Stimulated activated memory B cell treated with anti-CD40 and anti-IgM and Interleukin-4, amounts not matched to agents 10 μg/mL and 1 μg/mL and 100 μg/mL, for 72 hours (primary cell): ENCODE measurements at regions not wholly inside any gene's neighbourhood (a gene's known extent, or its start where the extent isn't known, plus 50 kb on each side); places are given as distances from the start of the nearest gene placed in this dataset.

ENCODE experiments used
- ATAC-seq: fragments of 150-1000 bp; cut with Tn5 transposase; 2 replicates; pipeline ENCODE4 v1.10.0; 2021
- H3K27ac Mint-ChIP-seq: one replicate; pipeline ENCODE4 v1.8.0; 2022; ENCODE audit warnings: mild to moderate bottlenecking, mixed read lengths
- H3K27me3 Mint-ChIP-seq: one replicate; pipeline ENCODE4 v1.8.0; 2022; ENCODE audit warnings: mixed read lengths
- H3K36me3 Mint-ChIP-seq: one replicate; pipeline ENCODE4 v1.8.0; 2022; ENCODE audit warnings: mixed read lengths
- H3K4me1 Mint-ChIP-seq: one replicate; pipeline ENCODE4 v1.8.0; 2022; ENCODE audit warnings: mixed read lengths
- H3K4me3 Mint-ChIP-seq: one replicate; pipeline ENCODE4 v1.8.0; 2022; ENCODE audit warnings: mild to moderate bottlenecking, moderate library complexity, mixed read lengths
- H3K9me3 Mint-ChIP-seq: one replicate; pipeline ENCODE4 v1.8.0; 2022; ENCODE audit warnings: mixed read lengths

DNA sequence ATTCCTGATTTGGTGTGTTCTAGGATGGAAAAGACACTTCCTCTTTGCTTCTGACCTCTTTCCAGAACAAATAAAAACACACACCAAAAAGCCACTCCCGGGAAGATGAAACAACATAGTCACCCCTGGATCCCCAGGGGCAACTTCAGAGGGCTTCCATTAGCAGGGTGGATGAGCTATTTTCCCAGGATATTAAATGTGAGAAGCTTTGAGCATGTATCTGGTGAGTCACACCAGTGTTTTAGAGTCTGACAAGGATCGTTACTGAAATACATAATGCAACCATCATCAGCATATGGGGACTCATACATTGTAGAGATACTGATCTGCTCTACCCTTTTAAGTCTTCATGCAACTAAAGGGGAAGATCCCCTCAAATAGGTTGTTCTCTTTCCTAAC, 115.5 kb upstream of the ZNF438 start:
- Mint-ChIP-seq H3K27ac (no peak overlapping the region), H3K27me3 (peaks cover 14% of the 10 kb centered on the region), H3K9me3 (no peaks in the 10 kb centered on the region), H3K4me1 (no peaks in the 10 kb centered on the region), H3K4me3 (no peak overlapping the region), H3K36me3 (no peaks in the 10 kb centered on the region)
- ATAC-seq = no peak

GRCh38 chr10:31148951-31149350, 117.3 kb upstream of the ZNF438 start:
- Mint-ChIP-seq H3K27me3 (peaks cover 14% of the 10 kb centered on the region), H3K4me1 (no peaks in the 10 kb centered on the region), H3K27ac (no peak overlapping the region), H3K4me3 (no peak overlapping the region), H3K9me3 (peaks cover 1% of the 10 kb centered on the region), H3K36me3 (no peaks in the 10 kb centered on the region)
- ATAC-seq = no peak

GRCh38 chr10:31149835-31150512, 118.3 kb upstream of the ZNF438 start:
- Mint-ChIP-seq H3K4me3 (no peak overlapping the region), H3K9me3 (peaks cover 3% of the 10 kb centered on the region), H3K27me3 (peaks cover 14% of the 10 kb centered on the region), H3K4me1 (no peaks in the 10 kb centered on the region), H3K27ac (no peak overlapping the region), H3K36me3 (no peaks in the 10 kb centered on the region)
- ATAC-seq = no peak

- Mint-ChIP-seq H3K4me1 (no peaks in the 10 kb centered on the region), H3K27ac (no peak overlapping the region), H3K36me3 (no peaks in the 10 kb centered on the region)
Observed at GRCh38 chr10:31151301-31151700, 119.6 kb upstream of the ZNF438 start.

GRCh38 chr10:31152421-31153135, 120.9 kb upstream of the ZNF438 start:
- Mint-ChIP-seq H3K9me3 (peaks cover 3% of the 10 kb centered on the region), H3K4me1 (no peaks in the 10 kb centered on the region), H3K4me3 (no peak overlapping the region), H3K27ac (no peak overlapping the region), H3K36me3 (no peaks in the 10 kb centered on the region), H3K27me3 (no peaks in the 10 kb centered on the region)
- no peak for ATAC-seq

More at GRCh38 chr10:31151301-31151700, 119.6 kb upstream of the ZNF438 start:
- H3K27me3 Mint-ChIP-seq = peaks cover 5% of the 10 kb centered on the region
- peaks cover 3% of the 10 kb centered on the region for H3K9me3 Mint-ChIP-seq
- no peak for ATAC-seq
- H3K4me3 Mint-ChIP-seq = no peak overlapping the region

DNA sequence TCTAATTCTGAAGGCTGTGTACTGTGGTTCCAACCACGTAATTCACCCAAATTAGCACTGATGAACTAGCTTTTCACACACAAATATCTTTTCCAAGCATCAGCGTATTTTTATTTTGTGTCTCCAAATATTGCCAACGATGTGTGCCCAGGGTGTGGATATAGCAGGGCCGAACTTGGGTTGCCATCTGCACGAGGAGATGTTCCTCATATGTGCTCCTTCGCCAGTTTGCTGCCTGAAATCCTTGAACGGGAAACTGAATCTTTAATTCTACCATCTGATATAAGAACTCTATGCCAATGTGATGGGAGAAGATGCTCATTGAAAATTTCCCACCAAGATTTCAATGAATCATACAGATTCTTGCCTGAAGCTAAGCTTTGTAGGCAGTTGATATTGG, 121.5 kb upstream of the ZNF438 start:
- no peak overlapping the region for H3K27ac Mint-ChIP-seq
- no peak overlapping the region for H3K4me3 Mint-ChIP-seq
- no peak for ATAC-seq
- no peaks in the 10 kb centered on the region for H3K27me3 Mint-ChIP-seq
- H3K4me1 Mint-ChIP-seq = no peaks in the 10 kb centered on the region
- peaks cover 3% of the 10 kb centered on the region for H3K9me3 Mint-ChIP-seq
- no peaks in the 10 kb centered on the region for H3K36me3 Mint-ChIP-seq

- H3K4me1 Mint-ChIP-seq = no peaks in the 10 kb centered on the region
- peaks cover 3% of the 10 kb centered on the region for H3K9me3 Mint-ChIP-seq
- no peak for ATAC-seq
- H3K27me3 Mint-ChIP-seq = no peaks in the 10 kb centered on the region
- no peak overlapping the region for H3K4me3 Mint-ChIP-seq
- H3K27ac Mint-ChIP-seq = no peak overlapping the region
- H3K36me3 Mint-ChIP-seq = no peaks in the 10 kb centered on the region
Observed at GRCh38 chr10:31153692-31154091, 122.0 kb upstream of the ZNF438 start.

DNA sequence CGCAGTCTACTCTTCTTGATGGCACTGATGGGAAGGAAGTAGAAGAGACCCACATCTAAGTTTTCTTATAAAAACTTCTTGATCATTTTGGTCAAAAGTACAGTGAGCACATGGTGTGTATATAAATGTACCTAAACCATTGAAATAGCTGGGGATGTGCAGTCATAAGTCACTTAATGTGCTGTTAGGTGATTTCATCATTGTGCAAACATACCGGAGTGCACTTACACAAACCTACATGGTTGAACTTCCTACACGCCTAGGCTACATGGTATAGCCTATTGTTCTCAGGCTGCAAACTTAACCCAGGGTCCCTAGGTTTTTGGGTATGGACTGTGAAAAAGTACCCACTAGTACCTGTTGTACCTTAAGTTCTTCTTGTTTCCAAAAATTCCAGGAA, 123.3 kb upstream of the ZNF438 start:
- Mint-ChIP-seq H3K36me3 (no peaks in the 10 kb centered on the region), H3K27me3 (no peaks in the 10 kb centered on the region), H3K4me3 (no peak overlapping the region), H3K27ac (no peak overlapping the region), H3K4me1 (no peaks in the 10 kb centered on the region), H3K9me3 (peaks cover 3% of the 10 kb centered on the region)
- no peak for ATAC-seq

GRCh38 chr10:31157123-31158010, 125.7 kb upstream of the ZNF438 start:
- H3K9me3 Mint-ChIP-seq = peaks cover 3% of the 10 kb centered on the region
- H3K4me3 Mint-ChIP-seq = no peak overlapping the region
- no peak overlapping the region for H3K27ac Mint-ChIP-seq
- H3K4me1 Mint-ChIP-seq = no peaks in the 10 kb centered on the region
- no peaks in the 10 kb centered on the region for H3K27me3 Mint-ChIP-seq
- no peaks in the 10 kb centered on the region for H3K36me3 Mint-ChIP-seq
- no peak for ATAC-seq

- H3K4me1 Mint-ChIP-seq = no peaks in the 10 kb centered on the region
- H3K27ac Mint-ChIP-seq = no peak overlapping the region
- H3K9me3 Mint-ChIP-seq = peaks cover 6% of the 10 kb centered on the region
- no peaks in the 10 kb centered on the region for H3K36me3 Mint-ChIP-seq
- H3K4me3 Mint-ChIP-seq = no peak overlapping the region
- ATAC-seq = no peak
- no peaks in the 10 kb centered on the region for H3K27me3 Mint-ChIP-seq
Observed at GRCh38 chr10:31158011-31158658, 126.5 kb upstream of the ZNF438 start.

DNA sequence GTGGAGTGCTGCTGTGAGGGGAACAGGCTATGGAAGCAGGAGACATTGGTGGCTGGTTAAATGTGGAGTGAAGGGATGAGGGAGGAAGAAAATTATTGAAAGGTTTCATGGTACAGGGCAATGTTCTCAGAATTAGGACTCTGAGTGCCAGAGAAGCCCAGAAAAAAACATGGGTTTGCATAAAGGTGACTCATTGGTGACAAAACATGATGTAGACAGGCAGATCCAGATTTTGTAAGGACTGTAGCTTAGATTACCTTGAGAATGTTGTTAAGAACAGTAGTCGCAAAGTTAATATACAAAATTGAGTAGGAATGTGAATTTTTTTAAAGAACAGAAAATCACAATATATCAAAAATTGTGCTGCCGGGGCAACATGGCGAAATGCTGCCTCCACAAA, 134.9 kb upstream of the ZNF438 start:
- H3K27me3 Mint-ChIP-seq = peaks cover 21% of the 10 kb centered on the region
- H3K9me3 Mint-ChIP-seq = peaks cover 10% of the 10 kb centered on the region

DNA sequence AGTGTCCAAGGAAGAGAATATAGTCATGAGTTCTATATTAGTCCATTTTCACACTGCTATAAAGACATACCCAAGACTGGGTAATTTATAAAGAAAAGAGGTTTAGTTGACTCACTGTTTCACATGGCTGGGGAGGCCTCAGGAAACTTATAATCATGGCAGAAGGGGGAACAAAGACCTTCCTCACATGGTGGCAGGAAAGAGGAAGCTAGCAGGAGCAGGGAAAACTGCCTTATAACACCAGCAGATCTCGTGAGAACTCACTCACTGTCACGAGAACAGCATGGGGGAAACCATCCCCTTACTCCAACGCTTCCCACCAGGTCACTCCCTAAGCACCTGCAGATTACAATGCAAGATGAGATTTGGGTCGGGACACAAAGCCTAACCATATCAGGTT, 139.0 kb upstream of the ZNF438 start:
- Mint-ChIP-seq H3K27me3 (peaks cover 19% of the 10 kb centered on the region), H3K27ac (no peak overlapping the region), H3K9me3 (peaks cover 17% of the 10 kb centered on the region), H3K4me3 (no peak overlapping the region), H3K36me3 (peaks cover 12% of the 10 kb centered on the region), H3K4me1 (no peaks in the 10 kb centered on the region)
- peak; percentile 20 for ATAC-seq

More for the DNA sequence above, 134.9 kb upstream of the ZNF438 start:
- Mint-ChIP-seq H3K4me3 (no peak overlapping the region), H3K27ac (no peak overlapping the region), H3K36me3 (peaks cover 7% of the 10 kb centered on the region), H3K4me1 (no peaks in the 10 kb centered on the region)
- no peak for ATAC-seq

DNA sequence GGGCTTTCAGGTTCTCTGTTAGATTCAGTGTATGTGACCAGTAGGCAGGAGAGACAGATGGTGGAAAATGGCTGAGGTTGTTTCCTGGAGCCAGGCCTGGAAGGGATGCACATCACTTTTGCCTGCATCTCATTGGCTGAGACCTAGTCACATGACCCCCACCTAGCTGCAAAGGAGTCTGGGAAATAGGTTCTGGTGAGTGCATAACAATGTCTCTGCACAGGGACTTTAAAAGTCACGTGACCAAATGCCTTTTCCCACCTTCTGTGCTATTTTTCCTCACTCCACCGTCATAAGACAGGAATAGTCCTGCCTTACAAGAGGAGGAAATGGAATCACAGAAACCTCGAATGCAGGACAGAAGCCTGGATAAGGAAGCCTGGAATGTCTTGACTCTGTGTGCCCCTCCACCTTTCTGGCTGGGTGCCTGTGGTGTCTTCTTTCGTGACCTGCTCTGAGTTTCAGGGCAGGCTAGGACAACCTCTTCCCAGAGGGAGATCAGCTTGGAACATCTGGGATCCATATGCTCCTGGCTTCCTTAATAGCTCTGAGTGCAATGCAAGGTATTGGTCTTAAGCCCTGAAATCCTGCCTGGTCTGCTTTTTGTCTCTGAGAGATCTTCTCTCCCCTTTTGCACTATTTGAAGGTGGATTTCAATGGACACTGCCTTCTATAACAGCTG, 139.9 kb upstream of the ZNF438 start:
- H3K9me3 Mint-ChIP-seq = peaks cover 16% of the 10 kb centered on the region
- H3K27ac Mint-ChIP-seq = no peak overlapping the region
- H3K27me3 Mint-ChIP-seq = peaks cover 14% of the 10 kb centered on the region
- peaks cover 8% of the 10 kb centered on the region for H3K36me3 Mint-ChIP-seq
- H3K4me3 Mint-ChIP-seq = no peak overlapping the region
- H3K4me1 Mint-ChIP-seq = no peaks in the 10 kb centered on the region
- ATAC-seq = no peak

DNA sequence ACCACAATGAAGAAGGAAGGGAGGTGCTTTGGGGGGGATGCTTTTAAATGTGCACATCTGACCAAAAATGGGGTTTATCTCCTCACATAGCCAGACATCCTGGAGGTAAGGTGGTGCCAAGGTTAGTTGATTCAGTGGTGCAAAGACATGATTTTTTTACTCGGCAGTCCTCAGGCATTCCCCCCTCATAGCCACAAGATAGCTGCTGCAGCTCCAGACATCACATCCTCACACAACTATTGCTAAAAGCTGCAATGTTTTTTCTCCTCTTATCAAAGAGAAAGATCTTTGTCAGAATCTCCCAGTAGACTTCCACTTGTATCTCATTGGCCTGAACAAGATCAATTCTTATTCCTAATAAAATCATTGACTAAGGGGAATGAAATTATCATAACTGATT, 141.3 kb upstream of the ZNF438 start:
- no peaks in the 10 kb centered on the region for H3K4me1 Mint-ChIP-seq
- H3K27ac Mint-ChIP-seq = no peak overlapping the region
- peaks cover 7% of the 10 kb centered on the region for H3K36me3 Mint-ChIP-seq
- H3K9me3 Mint-ChIP-seq = peaks cover 15% of the 10 kb centered on the region
- no peak for ATAC-seq
- no peak overlapping the region for H3K4me3 Mint-ChIP-seq
- H3K27me3 Mint-ChIP-seq = peaks cover 11% of the 10 kb centered on the region
